AG04450 (cell line): ENCODE measurements at regions not wholly inside any gene's neighbourhood (a gene's known extent, or its start where the extent isn't known, plus 50 kb on each side); places are given as distances from the start of the nearest gene placed in this dataset.
"Not testable (repeated sequence)": the region's sequence is repeated elsewhere in the genome, so short reads cannot be mapped to it uniquely, and the experiment has no call there.

Experiments used
- CTCF ChIA-PET: fragments of 300-600, 350-600 bp; formaldehyde crosslinking; extraction: SDS; loops from one replicate; lab custom pipeline; 2022; ENCODE audit warnings: antibody characterized with exemption, inconsistent platforms; lab: Charles Lee
- POLR2A ChIA-PET: fragments of 350-600 bp; formaldehyde crosslinking; extraction: SDS; loops from one replicate; lab custom pipeline; 2021; ENCODE audit warnings: antibody characterized with exemption, inconsistent platforms; lab: Yijun Ruan, JAX
- DNase-seq: peaks from one replicate; pipeline ENCODE4 v3.0.0-alpha.2; 2011; ENCODE audit warnings: low read depth, low spot score
- H3K27ac ChIP-seq: one replicate; pipeline ENCODE4 v1.5.1; 2012; ENCODE audit warnings: low read depth, low read length, control low read depth
- H3K27me3 ChIP-seq: one replicate; pipeline ENCODE4 v1.6.0; 2012; ENCODE audit warnings: low read length; ENCODE audit not compliant: control insufficient read depth, insufficient read depth
- H3K4me3 ChIP-seq: 2 replicates; pipeline ENCODE4 v1.5.1; 2011; ENCODE audit warnings: mild to moderate bottlenecking, low read depth, low read length, control low read depth
- H3K9me3 ChIP-seq: 2 replicates; pipeline ENCODE4 v1.5.1; 2012; ENCODE audit warnings: low read length; ENCODE audit not compliant: control insufficient read depth, insufficient read depth
- TF ChIP-seq, protein P1 (sequence below): IDR thresholded peaks from 2 replicates; pipeline ENCODE4 v1.5.1; 2011; ENCODE audit warnings: low read depth, low read length, control low read depth, inconsistent platforms

DNA sequence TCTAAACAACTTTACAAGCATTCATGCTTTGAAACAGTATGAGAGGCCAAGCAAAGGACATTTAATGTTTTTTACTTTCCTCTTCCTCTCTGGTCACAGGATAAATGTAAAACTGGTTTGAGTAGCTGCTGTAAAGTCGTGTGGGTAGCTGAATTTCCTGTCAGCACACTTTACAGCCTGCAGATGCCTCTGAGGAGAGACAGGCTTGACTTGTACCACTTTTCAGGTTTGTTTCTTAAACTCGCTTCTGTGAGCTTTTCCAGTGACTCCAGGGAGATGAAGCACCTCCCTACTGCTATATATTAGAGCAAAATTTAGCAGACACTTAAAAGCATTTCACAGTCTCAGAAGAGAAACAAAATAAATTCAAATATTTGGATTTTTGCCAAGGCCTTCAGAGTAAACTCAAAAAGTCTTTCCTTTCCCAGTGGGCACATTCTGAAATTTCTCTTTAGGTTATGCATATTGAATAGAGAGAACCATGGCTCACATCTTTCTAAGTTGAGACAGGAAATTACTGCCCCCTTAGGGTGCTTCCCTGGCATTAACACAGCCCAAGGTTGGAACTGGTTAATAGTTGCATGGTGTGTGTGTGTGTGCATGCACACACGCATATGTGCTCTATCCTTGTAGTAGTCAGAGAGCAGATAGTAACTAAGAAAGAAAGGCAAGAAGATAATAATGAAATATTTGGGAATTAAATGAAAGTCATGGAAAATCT lies 557.3 kb upstream of the MIS18BP1 start:
- H3K27me3 ChIP-seq, result no peaks in the 10 kb centered on the region
- no peak overlapping the region for H3K27ac ChIP-seq
- no peak overlapping the region for H3K4me3 ChIP-seq
- no peak for DNase-seq
- TF ChIP-seq, protein P1, sequence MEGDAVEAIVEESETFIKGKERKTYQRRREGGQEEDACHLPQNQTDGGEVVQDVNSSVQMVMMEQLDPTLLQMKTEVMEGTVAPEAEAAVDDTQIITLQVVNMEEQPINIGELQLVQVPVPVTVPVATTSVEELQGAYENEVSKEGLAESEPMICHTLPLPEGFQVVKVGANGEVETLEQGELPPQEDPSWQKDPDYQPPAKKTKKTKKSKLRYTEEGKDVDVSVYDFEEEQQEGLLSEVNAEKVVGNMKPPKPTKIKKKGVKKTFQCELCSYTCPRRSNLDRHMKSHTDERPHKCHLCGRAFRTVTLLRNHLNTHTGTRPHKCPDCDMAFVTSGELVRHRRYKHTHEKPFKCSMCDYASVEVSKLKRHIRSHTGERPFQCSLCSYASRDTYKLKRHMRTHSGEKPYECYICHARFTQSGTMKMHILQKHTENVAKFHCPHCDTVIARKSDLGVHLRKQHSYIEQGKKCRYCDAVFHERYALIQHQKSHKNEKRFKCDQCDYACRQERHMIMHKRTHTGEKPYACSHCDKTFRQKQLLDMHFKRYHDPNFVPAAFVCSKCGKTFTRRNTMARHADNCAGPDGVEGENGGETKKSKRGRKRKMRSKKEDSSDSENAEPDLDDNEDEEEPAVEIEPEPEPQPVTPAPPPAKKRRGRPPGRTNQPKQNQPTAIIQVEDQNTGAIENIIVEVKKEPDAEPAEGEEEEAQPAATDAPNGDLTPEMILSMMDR, result no peak
- POLR2A ChIA-PET, result no interaction called here
- CTCF ChIA-PET, result no interaction called here
- peaks cover 7% of the 10 kb centered on the region for H3K9me3 ChIP-seq

DNA sequence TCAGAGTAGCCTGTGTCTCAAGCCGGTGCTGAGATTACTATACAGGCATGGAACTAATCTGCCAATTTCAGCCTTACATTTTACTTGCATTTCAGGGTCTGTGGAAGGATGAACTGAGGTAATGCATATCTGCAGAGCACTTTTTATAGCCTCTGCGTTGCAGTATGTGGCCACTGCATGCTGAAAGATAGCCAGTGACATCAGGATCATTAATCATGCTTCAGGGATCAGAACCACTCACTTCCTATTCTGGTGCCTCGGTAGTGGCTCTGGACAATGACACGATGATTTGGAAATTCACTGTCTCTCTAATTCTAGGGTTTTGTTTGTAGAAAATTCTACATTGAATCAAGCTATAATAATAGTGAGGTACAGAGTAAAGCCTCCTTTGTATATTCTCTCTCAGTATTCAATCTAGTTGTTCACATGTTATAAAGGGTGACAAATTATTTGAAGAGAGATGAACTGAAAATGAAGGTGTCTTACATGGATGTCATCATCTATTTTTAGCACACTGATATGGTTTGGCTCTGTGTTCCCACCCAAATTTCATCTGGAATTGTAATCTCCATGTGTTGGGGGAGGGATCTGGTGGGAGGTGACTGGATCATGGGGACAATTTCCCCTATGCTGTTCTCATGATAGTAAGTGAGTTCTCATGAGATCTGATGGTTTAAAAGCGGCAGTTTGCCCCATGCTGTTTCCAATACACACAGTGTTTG lies 554.3 kb upstream of the MIS18BP1 start:
- TF ChIP-seq, protein P1, result no peak
- CTCF ChIA-PET, result no interaction called here
- Histone ChIP-seq H3K27me3 (no peaks in the 10 kb centered on the region), H3K27ac (no peak overlapping the region), H3K4me3 (no peak overlapping the region), H3K9me3 (peaks cover 6% of the 10 kb centered on the region)
- DNase-seq, result no peak
- POLR2A ChIA-PET, result no interaction called here

DNA sequence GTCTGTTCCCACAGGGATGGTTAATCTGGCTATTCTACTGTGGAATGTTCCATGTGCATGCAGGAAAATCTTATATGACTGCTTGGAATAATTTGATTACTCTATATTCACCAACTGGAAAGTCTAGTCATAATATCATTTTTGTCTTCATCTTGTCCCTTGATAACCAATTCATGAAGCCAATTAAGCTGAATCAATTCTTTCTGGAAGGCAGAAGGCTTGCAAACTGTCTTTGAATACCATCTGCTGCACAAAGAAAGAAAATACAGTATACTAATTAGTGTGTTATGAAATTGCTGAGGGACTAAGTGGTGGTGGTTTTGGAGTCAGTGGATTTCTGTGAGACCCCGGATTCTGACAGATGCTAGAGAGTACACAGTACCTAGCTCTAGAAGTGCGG lies 546.5 kb upstream of the MIS18BP1 start:
- H3K27ac ChIP-seq, result no peak overlapping the region
- H3K27me3 ChIP-seq, result no peaks in the 10 kb centered on the region
- H3K9me3 ChIP-seq, result peaks cover 9% of the 10 kb centered on the region
- no peak overlapping the region for H3K4me3 ChIP-seq
- TF ChIP-seq, protein P1, result no peak
- no peak for DNase-seq
- ChIA-PET CTCF (no interaction called here), POLR2A (no interaction called here)

DNA sequence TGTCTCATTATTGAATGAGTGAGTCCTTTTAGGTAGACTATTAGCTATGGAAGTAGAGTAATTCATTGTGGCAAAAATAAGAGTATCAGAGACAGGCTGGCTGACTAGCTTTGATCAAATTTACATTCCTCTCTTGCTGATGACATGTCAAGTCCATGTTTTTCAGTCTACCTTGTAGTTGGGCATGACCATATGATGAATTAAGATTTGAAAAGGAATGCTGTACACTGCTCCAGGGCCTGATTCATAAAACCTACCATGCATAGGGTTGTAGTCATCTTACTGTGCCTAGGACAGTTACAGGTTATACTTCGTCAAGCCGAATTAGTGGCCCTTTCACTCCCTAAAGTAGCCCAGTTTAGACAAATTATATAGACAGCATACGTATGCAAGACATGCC lies 545.7 kb upstream of the MIS18BP1 start:
- TF ChIP-seq, protein P1, result no peak
- H3K27me3 ChIP-seq, result no peaks in the 10 kb centered on the region
- H3K27ac ChIP-seq, result no peak overlapping the region
- no peak overlapping the region for H3K4me3 ChIP-seq
- DNase-seq, result no peak
- ChIA-PET POLR2A (no interaction called here), CTCF (no interaction called here)
- H3K9me3 ChIP-seq, result peaks cover 9% of the 10 kb centered on the region

DNA sequence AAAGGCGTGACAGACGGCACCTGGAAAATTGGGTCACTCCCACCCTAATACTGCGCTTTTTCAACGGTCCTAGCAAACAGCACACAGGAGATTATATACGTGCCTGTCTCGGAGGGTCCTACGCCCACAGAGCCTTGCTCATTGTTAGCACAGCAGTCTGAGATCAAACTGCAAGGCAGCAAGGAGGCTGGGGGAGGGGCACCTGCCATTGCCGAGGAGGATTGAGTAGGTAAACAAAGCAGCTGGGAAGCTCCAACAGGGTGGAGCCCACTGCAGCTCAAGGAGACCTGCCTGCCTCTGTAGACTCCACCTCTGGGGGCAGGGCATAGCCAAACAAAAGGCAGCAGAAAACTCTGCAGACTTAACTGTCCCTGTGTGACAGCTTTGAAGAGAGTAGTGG lies 543.0 kb upstream of the MIS18BP1 start:
- H3K27ac ChIP-seq, H3K27me3 ChIP-seq, H3K4me3 ChIP-seq, DNase-seq, H3K9me3 ChIP-seq, CTCF ChIA-PET, POLR2A ChIA-PET: not testable (repeated sequence)
